HG03342 (cell line): ENCODE measurements at regions not wholly inside any gene's neighbourhood (a gene's known extent, or its start where the extent isn't known, plus 50 kb on each side); places are given as distances from the start of the nearest gene placed in this dataset.
"Not testable (repeated sequence)": the region's sequence is repeated elsewhere in the genome, so short reads cannot be mapped to it uniquely, and the experiment has no call there.

Experiments used
- ATAC-seq: cut with Tn5 transposase; IDR thresholded peaks from one replicate; pipeline ENCODE4 v1.9.1; 2021; ENCODE audit warnings: mild to moderate bottlenecking, moderate library complexity; ENCODE audit not compliant: unreplicated experiment

DNA sequence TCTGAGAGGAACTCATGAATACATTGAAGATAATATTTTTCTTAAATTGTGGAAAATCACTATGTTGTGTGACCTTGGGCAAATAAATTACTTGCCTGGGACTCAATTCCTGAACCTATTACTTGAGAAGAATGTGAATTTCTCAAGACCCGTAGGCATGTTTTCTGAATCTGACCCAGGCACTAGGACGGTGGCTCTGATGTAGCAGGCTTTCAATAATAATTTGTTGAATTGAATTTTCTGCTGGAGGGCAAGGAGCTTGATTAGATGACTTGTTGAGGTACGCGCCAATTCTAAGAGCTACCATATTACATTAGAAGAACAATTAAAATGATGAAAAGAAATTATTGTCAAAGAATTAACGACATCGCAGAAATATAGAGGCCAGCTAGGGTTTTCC lies 150.2 kb upstream of the LRRC3B start:
- no peak for ATAC-seq

DNA sequence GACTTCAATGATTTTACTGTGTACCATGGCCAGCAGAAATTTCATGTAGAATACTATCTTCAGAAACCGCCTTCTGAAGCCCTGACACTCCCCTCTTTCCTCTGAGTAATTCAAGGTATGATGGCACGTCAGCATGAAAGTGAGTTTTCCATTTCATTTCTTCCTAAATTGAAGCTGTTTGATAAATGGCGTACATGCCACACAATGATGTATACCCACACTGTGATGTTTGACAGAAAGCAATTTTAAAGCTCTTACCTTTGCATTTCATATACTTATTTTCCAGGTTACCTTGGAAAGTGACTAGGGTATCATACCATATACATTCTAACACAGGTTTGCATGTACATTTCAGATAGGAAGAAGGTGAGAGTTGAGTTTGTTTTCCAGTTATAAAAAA lies 147.9 kb upstream of the LRRC3B start:
- ATAC-seq: no peak

DNA sequence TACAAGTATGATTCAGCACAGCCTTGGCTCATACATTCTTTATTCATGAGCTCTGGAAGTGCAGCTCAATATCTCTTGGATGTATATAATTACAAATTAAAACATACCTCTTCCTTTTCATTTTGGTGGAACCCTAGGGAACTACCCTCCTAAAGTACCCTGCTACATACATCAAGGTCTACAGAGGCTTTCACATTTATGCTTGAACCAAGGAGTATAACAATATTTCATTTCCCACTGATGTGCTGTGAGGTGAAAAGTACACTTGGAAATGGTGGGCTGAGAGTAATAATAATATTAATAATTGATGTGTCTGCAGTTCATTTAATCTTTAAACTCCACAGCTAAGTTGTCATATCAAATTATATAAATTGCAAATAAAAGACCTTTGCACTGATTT lies 142.2 kb upstream of the LRRC3B start:
- ATAC-seq: no peak

DNA sequence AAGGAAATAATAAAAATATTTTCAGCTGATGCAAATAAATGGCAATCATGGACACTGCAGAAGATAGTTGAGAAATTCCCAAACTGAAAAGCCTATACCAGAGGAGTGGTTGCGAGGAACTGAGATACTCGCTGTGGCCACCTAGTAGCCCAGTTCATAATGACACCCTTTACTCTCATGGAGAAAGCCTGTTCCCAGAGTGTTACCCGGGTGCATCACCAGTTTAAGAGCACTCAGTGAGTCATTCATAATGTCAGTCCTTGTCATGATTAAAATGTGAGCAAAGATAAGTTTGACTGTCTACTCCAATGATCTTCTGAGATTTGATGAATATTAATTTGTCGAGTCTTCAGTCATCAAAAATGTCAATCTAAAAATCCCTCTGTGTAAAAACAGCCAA lies 138.4 kb upstream of the LRRC3B start:
- ATAC-seq: no peak

DNA sequence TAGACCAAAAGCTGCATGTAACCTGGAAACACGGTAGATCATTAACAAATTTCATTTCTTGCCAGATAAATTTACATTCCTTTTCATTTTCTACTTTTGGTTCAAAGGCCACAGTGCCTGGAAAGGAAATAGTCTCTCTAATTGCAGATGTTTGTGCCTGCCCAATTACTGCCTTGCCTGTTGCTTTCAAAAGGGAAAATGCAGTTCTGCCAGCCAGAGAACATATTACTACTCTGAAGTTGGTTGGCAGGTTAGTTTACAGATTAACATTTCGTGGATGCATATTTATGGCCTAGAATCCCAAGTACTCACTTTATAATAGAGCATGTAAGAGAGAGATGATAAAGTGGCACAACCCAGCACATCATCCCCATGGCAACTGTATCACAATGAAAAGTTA lies 124.3 kb upstream of the LRRC3B start:
- no peak for ATAC-seq

DNA sequence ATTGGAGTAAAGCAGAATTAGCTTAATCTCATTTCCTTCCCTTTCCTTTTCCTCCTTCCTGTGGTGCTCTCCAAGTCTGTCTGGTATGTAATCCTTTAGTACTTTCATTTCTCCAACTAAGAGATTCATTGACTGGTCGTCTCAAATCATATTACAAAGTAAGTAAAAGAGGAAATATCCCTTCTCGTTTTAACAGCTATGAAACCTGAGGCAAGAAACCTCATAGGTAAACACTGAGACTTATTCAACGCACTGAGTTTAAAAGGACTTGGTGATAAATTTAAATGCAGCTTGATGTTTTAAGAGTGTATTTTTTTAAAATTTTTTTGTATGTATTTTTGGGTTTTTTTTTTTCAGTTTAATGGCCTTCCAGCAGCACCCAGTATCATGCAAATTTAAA lies 117.2 kb upstream of the LRRC3B start:
- no peak for ATAC-seq

DNA sequence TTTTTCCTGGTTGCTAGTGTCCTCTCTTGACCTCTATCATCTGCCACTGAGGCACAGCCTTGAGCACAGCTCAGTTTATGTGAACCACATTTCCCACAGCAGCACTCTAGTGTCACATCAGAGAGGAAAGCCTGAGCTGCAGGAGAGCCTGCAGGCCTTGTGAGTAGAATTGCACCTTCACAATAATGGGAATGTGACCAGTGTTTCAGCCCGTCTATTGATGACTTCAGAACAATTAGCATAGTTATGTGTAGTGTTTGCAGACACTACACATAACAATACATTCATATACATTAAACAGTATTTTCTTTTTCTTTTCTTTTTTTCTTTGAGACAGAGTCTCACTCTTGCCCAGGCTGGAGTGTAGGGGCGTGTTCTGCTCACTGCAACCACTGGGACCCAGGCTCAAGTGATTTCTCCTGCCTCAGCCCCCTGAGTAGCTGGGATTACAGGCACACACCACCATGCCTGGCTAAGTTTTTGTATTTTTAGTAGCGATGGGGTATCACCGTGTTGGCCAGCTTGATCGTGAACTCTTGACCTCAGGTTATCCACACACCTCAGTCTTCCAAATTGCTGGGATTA lies 108.0 kb upstream of the LRRC3B start:
- ATAC-seq: not testable (repeated sequence)

DNA sequence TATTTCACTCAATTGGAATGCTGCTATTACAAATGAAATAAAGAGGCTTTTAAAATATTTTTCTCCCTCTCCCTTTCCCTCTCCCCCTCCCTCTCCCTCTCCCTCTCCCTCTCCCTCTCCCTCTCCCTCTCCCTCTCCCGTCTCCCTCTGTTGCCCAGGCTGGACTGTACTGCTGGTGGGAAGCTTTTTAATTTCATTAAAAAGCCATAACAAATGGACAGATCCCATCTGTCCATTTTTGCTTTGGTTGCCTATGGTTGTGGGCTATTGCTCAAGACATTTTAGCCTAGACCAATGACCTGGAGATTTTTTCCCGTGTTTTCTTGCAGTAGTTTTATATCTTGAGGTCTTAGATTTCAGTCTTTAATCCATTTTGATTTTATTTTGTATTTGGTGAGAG lies 107.2 kb upstream of the LRRC3B start:
- ATAC-seq: no peak

DNA sequence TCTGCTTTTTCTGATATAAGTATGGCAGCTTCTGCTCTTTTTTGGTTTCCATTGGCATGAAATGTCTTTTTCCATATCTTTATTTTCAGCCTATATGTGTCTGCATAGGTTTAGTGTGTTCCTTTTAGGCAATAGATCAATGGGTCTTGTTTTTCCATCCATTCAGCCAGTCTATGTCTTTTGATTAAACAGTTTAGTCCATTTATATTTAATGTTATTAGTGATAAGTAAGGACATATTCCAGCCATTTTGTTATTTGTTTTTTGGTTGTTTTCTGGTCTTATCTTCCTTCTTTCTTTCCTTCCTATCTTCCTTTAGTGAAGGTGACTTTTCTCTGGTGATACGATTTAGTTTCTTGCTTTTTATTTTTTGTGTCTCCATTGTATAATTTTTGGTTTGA lies 101.3 kb upstream of the LRRC3B start:
- no peak for ATAC-seq

DNA sequence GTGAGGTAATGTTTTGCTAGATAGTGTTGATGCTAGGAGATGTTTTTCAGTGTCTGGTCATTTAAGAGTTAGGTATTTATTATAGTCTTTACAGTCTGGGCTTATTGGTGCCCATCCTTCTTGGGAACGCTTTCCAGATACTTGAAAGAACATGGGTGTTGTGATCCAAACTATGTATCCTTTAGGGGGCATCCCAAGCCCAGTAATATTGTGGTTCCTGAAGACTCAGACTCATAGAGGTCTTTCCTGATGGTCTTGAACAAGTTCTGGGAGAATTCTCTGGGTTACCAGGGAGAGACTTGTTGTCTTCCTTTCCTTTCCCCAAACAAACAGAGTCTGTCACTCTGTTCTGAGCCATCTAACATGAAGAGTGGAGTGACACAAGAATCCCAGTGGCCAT lies 99.7 kb upstream of the LRRC3B start:
- ATAC-seq: no peak

DNA sequence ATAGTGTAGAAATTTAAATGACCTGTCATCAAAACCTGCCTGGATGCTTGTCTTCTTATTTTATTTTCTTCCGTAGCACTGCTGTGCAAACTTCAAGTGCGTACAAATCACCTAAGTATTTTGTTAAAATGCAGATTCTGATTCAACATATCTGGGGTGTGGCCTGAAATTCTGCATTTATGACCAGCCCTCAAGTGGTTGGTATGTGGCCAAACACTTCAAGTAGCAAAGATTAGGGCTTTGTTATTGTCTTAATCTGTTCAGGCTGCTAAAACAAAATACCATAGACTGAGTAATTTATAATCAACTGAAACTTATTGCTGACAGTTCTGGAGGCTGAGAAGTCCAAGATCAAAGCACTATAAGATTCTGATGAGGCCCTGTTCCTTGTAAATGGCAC lies 97.6 kb upstream of the LRRC3B start:
- no peak for ATAC-seq

DNA sequence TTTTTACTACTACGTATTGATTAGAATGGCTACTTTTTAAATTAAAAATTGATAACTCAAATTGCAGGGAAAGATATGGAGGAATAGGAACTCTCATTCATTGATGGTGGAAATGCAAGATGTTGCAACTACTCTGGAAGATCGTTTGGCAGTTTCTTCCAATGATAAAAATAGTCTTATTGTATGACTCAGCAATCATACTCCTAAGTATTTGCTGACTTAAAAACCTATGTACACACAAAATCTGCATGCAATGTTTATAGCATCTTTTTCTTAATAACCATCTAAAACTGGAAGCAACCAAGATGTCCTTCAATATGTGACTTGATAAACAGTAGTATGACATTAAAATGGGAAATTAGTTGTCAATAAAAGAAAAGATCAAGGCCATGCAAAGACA lies 87.4 kb upstream of the LRRC3B start:
- no peak for ATAC-seq

DNA sequence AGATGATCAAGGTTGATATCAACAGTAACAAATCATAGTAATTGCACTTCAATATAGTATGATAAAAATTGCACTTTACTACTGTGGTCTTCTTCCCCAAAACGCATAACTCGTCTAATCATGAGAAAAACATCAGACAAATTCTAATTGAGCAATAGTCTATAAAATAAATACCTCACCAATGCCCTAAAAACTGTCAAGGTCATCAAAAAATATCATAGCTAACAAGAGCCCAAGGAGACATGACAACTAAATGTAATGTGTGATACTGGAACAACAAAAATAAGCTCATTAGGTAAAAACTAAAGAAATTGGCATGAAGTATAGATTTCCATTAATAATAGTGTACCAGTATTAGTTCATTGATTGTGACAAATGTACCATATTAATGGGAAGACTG lies 85.6 kb upstream of the LRRC3B start:
- no peak for ATAC-seq

DNA sequence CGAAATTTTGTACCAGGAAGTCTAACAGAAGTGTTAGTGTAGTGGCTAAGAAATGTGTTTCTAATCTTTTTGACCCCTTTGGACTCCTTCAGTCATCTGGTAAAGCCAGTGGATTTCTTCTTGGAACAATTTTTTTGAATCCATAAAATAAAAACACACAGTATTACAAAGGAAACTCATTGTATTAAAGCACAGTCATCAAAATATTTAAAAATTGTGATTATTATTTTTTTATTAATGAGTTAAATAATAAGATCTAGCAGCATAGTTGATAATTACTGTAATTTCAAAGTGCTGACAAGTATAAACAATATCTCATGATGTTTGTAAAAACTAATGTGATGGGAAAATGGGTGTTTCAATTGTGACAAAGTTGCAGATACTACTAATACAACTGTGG lies 72.2 kb upstream of the LRRC3B start:
- no peak for ATAC-seq

DNA sequence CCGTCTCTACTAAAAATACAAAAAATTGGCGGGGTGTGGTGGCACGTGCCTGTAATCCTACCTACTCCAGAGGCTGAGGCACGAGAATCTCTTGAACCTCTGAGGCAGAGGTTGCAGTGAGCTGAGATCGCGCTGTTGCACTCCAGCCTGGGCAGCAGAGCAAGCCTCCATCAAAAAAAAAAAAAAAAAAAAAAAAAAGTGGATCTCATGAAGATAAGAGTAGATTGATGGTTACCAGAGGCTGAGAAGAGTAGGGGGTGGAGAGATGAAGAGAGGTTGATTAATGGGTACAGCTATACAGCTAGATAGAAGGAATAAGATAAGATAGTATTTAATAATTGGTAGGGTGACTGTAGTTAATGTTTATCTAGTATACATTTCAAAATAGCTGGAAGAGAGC lies 65.9 kb upstream of the LRRC3B start:
- no peak for ATAC-seq

DNA sequence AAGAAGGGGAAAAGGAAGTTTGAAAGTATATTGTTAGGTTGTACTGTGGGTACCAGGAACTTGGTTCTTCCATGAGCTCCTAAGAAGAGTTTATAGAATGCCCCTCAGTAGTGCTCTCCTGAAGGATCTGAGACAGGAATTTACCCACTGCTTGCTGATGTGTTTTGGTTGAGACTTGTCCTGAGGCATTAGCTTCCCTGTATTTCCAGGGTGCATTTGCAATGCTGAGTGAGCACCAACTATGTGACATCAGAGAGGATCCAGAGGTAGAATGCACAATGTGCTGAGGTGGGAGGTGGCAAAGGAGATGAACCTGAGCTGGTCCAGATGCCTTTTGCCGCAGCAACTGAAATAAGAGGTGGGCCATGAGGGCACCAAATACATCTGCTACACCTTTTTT lies 64.3 kb upstream of the LRRC3B start:
- ATAC-seq: no peak

DNA sequence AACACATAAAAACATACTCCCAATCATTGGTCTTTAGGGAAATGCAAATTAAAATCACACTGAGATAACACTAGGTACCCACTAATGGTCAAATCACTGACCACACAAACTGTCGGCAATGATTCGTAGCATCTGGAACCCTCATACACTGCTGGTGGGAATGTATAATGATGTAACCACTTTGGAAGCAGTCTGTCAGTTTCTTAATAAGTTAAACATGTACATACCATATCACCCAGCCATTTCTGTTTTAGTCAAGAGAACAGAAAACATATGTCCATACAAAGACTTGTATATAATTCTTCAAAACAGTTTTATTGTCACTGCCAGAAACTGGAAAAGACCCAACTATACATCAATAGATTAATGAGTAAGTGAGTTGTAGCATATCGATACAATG lies 63.3 kb upstream of the LRRC3B start:
- no peak for ATAC-seq

DNA sequence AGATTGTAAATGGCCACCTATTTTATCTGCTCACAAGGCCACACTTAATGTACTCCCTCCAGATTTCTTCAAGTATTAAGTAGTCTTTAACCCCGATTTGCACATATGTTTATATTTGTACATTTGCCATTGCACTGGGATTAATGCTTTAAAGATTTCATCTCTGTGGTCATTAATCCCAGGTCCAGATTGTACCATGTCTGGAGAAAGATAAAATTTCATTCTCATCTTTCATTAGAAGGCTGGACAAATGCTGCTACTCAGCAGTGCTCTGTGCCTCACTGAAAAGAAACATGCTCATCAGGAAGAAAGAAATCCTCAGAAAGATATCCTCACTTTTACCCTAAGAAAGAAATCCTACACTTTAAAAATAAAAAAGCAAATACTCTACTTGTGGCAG lies 62.5 kb upstream of the LRRC3B start:
- no peak for ATAC-seq

DNA sequence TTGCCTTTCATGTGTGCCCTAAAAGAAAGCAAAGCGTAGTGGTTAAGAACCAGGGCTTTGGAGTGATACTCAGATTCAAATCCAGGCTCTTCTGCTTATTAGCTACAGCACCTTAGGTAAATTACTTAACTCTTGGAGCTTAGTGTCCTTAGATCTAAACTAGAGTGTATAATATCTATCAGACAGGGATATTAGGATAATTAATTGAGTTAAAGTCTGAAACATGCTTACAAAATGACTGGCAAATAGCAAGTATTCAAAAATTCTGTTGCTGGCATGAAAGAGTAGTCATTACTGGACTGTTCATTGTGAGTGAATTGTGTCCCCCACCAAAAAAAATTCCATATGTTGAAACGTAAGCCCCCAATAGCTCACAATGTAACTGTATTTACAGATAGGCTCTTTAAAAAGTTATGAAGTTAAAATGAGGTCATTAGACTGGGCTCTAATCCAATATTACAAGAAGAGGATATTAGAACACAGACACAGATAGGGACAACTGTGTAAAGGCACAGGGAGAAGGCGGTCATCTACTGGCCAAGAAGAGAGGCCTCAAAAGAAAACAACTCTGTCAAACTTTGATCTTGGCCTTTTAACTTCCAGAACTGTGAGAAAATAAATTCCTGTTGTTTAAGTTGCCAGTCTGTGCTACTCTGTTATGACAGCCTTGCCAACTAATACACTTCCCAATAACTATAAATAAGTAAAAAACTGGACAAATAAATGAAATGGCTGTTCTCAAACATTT lies 60.4 kb upstream of the LRRC3B start:
- no peak for ATAC-seq
